HEK293 (cell line): ENCODE measurements at regions not wholly inside any gene's neighbourhood (a gene's known extent, or its start where the extent isn't known, plus 50 kb on each side); places are given as distances from the start of the nearest gene placed in this dataset.

Source experiments
- CTCF ChIA-PET: fragments of 350-600 bp; formaldehyde crosslinking; extraction: SDS; loops from one replicate; lab custom pipeline; 2021; ENCODE audit warnings: antibody characterized with exemption; lab: Yijun Ruan, JAX
- POLR2A ChIA-PET: fragments of 300-600 bp; formaldehyde crosslinking; extraction: SDS; loops from one replicate; lab custom pipeline; 2020; ENCODE audit warnings: antibody characterized with exemption, inconsistent platforms; lab: Yijun Ruan, JAX
- H3K27ac ChIP-seq: fragments of 200-500 bp; sonication (Bioruptor generic); 2 replicates; pipeline ENCODE4 v1.5.1; 2014; ENCODE audit warnings: low read depth, low read length, control low read depth, inconsistent platforms; ENCODE audit errors: extremely low read depth
- H3K36me3 ChIP-seq, 2 experiments: fragments of 200-500 bp in 1 of 2; sonication (Bioruptor generic) in 1 of 2; 1 replicate in 1 of 2; 2 replicates in 1 of 2; pipeline ENCODE4 v1.5.1; 2014 to 2017; ENCODE audit warnings: inconsistent platforms in 2 of 2, low read length in 2 of 2; ENCODE audit not compliant: control insufficient read depth in 2 of 2, insufficient read depth in 1 of 2
- H3K4me1 ChIP-seq: fragments of 200-500 bp; sonication (Bioruptor generic); 2 replicates; pipeline ENCODE4 v1.5.1; 2014; ENCODE audit warnings: mild to moderate bottlenecking, low read length, inconsistent platforms; ENCODE audit not compliant: control insufficient read depth, insufficient read depth
- H3K4me3 ChIP-seq: 2 replicates; pipeline ENCODE4 v1.5.1; 2011; ENCODE audit warnings: low read depth, mild to moderate bottlenecking, control low read depth, low read length, moderate library complexity
- H3K9me3 ChIP-seq: fragments of 200-500 bp; sonication (Bioruptor generic); 2 replicates; pipeline ENCODE4 v1.5.1; 2014; ENCODE audit warnings: low read depth, low read length, inconsistent platforms; ENCODE audit not compliant: control insufficient read depth, insufficient read depth
- BCL11A ChIP-seq: fragments of 450-650 bp; formaldehyde crosslinking; IDR thresholded peaks from 2 replicates; pipeline ENCODE4 v1.5.1; 2016; ENCODE audit warnings: low read depth, missing biosample characterization, missing genetic modification characterization
- EGR2 ChIP-seq: fragments of 450-650 bp; formaldehyde crosslinking; IDR thresholded peaks from 2 replicates; pipeline ENCODE4 v1.5.1; 2016; ENCODE audit warnings: low read depth, missing biosample characterization, missing genetic modification characterization
- KLF8 ChIP-seq: fragments of 450-650 bp; formaldehyde crosslinking; IDR thresholded peaks from 2 replicates; pipeline ENCODE4 v1.5.1; 2016; ENCODE audit warnings: missing biosample characterization, missing genetic modification characterization
- KLF9 ChIP-seq: fragments of 450-650 bp; formaldehyde crosslinking; IDR thresholded peaks from 2 replicates; pipeline ENCODE4 v1.5.1; 2016; ENCODE audit warnings: missing biosample characterization, missing genetic modification characterization, low read depth
- OSR2 ChIP-seq: fragments of 450-650 bp; formaldehyde crosslinking; IDR thresholded peaks from 2 replicates; pipeline ENCODE4 v1.5.1; 2016; ENCODE audit warnings: missing biosample characterization, missing genetic modification characterization
- PATZ1 ChIP-seq: fragments of 450-650 bp; formaldehyde crosslinking; IDR thresholded peaks from 2 replicates; pipeline ENCODE4 v1.5.1; 2016; ENCODE audit warnings: missing biosample characterization, missing genetic modification characterization
- PRDM1 ChIP-seq: fragments of 450-650 bp; formaldehyde crosslinking; IDR thresholded peaks from 2 replicates; pipeline ENCODE4; 2016; ENCODE audit warnings: missing biosample characterization, missing genetic modification characterization
- SALL2 ChIP-seq: fragments of 450-650 bp; formaldehyde crosslinking; IDR thresholded peaks from 2 replicates; pipeline ENCODE4 v1.5.0; 2017; ENCODE audit warnings: missing biosample characterization, mild to moderate bottlenecking, missing genetic modification characterization, borderline replicate concordance
- ZBTB49 ChIP-seq: fragments of 450-650 bp; formaldehyde crosslinking; IDR thresholded peaks from 2 replicates; pipeline ENCODE4 v1.5.1; 2016; ENCODE audit warnings: missing biosample characterization, missing genetic modification characterization, low read depth
- ZIC2 ChIP-seq: fragments of 450-650 bp; formaldehyde crosslinking; IDR thresholded peaks from 2 replicates; pipeline ENCODE4 v1.5.1; 2016; ENCODE audit warnings: missing biosample characterization, missing genetic modification characterization
- ZNF169 ChIP-seq: fragments of 450-650 bp; formaldehyde crosslinking; IDR thresholded peaks from 2 replicates; pipeline ENCODE4 v1.5.1; 2016; ENCODE audit warnings: missing biosample characterization, missing genetic modification characterization
- ZNF2 ChIP-seq: fragments of 450-650 bp; formaldehyde crosslinking; IDR thresholded peaks from 2 replicates; pipeline ENCODE4 v1.5.1; 2016; ENCODE audit warnings: missing biosample characterization, missing genetic modification characterization
- ZNF24 ChIP-seq: fragments of 450-650 bp; formaldehyde crosslinking; IDR thresholded peaks from 2 replicates; pipeline ENCODE4 v1.5.1; 2016; ENCODE audit warnings: missing biosample characterization, missing genetic modification characterization
- ZNF26 ChIP-seq: fragments of 450-650 bp; formaldehyde crosslinking; IDR thresholded peaks from 2 replicates; pipeline ENCODE4 v1.5.1; 2016; ENCODE audit warnings: missing biosample characterization, missing genetic modification characterization
- ZNF302 ChIP-seq: fragments of 450-650 bp; formaldehyde crosslinking; IDR thresholded peaks from 2 replicates; pipeline ENCODE4 v1.5.1; 2016; ENCODE audit warnings: missing biosample characterization, missing genetic modification characterization, low read depth
- ZNF518A ChIP-seq: fragments of 450-650 bp; formaldehyde crosslinking; conservative IDR thresholded peaks from 2 replicates; pipeline ENCODE4 v1.5.1; 2016; ENCODE audit warnings: low read depth, missing biosample characterization, missing genetic modification characterization
- ZNF561 ChIP-seq: fragments of 450-650 bp; IDR thresholded peaks from 2 replicates; pipeline ENCODE4 v1.5.1; 2018; ENCODE audit warnings: missing biosample characterization, missing genetic modification characterization, borderline replicate concordance
- ZNF610 ChIP-seq: fragments of 450-650 bp; formaldehyde crosslinking; IDR thresholded peaks from 2 replicates; pipeline ENCODE4 v1.5.1; 2016; ENCODE audit warnings: missing biosample characterization, missing genetic modification characterization, borderline replicate concordance
- ZNF664 ChIP-seq: fragments of 450-650 bp; formaldehyde crosslinking; IDR thresholded peaks from 2 replicates; pipeline ENCODE4 v1.5.1; 2016; ENCODE audit warnings: missing biosample characterization, missing genetic modification characterization
- ZNF785 ChIP-seq: fragments of 450-650 bp; formaldehyde crosslinking; IDR thresholded peaks from 2 replicates; pipeline ENCODE4 v1.5.1; 2016; ENCODE audit warnings: missing biosample characterization, missing genetic modification characterization
- ZNF843 ChIP-seq: fragments of 450-650 bp; formaldehyde crosslinking; IDR thresholded peaks from 2 replicates; pipeline ENCODE4 v1.5.1; 2016; ENCODE audit warnings: missing biosample characterization, missing genetic modification characterization
- TF ChIP-seq, protein P1 (sequence below): fragments of 450-650 bp; formaldehyde crosslinking; IDR thresholded peaks from 2 replicates; pipeline ENCODE4 v1.5.1; 2016; ENCODE audit warnings: missing biosample characterization, missing genetic modification characterization

DNA sequence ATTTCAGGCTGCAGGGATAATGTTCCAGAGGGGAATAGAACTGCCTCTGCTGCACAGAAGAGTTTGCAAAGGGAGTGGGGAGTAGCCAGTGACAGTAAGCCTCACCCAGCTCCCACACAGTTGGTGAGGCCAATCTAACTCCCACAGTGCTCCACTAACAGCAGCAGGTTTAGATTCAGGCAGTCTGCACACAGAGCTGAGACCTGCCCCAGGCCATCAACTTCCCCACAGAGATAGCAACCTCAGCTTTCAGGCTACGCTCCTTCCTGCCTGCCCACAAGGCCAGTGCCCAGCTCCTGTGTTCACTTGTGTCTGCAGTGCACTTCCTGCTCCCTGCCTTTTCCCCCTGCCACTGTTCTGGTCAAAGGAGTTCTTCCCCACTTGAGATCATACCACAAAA, 107.5 kb downstream of the TBC1D30 start (continued):
- TF ChIP-seq ZNF518A (tag by site-specific recombination) (no peak), ZIC2 (tag by site-specific recombination) (peak; percentile 30; the same call in 1 of the 2 replicates), EGR2 (tag by site-specific recombination) (peak; percentile 36; the same call in 1 of the 2 replicates), ZNF302 (tag by site-specific recombination) (no peak)

DNA sequence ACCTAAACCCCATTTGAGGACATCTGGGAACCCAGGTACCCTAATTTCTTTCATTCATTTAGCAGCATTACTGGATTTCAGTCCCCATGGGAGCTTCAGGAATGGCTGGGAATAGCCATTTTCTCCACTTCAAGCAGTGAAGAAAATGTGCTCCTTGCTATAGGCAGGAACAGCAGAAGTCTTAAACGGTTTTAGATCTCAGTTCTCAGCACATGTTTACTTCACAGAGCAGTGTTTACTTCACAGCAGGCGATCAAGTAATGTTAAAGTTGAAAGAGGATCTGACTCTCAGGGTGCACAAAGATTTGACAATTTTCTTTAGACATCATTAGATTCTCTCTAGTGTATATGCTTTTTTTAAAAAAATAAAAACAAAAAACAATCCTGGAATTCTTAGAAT, 109.3 kb downstream of the TBC1D30 start:
- POLR2A ChIA-PET: no interaction called here

GRCh38 chr12:64937452-64937851, 113.0 kb downstream of the TBC1D30 start:
- no peak overlapping the region for H3K4me3 ChIP-seq
- no peak overlapping the region for H3K27ac ChIP-seq
- H3K4me1 ChIP-seq: no peaks in the 10 kb centered on the region
- no peaks in the 10 kb centered on the region for H3K36me3 ChIP-seq
- no peaks in the 10 kb centered on the region for H3K9me3 ChIP-seq
- ChIA-PET POLR2A (no interaction called here), CTCF (interaction anchor here (0.6 to 0.9 kb wide), 2 partner anchors 19 to 142 kb away, joined by 3 to 5 read pairs; no protein-coding TSS in a partner anchor)
- TF ChIP-seq ZNF664 (tag by site-specific recombination) (no peak), SALL2 (tag by site-specific recombination) (no peak), ZNF561 (tag by site-specific recombination) (no peak), ZBTB49 (no peak), ZNF169 (tag by site-specific recombination) (no peak), KLF8 (no peak), ZNF785 (tag by site-specific recombination) (no peak), ZNF843 (tag by site-specific recombination) (no peak), BCL11A (tag by site-specific recombination) (no peak), OSR2 (tag by site-specific recombination) (no peak), KLF9 (tag by site-specific recombination) (no peak), PATZ1 (no peak), ZNF26 (no peak), ZNF610 (tag by site-specific recombination) (no peak)

More for the DNA sequence above, 109.3 kb downstream of the TBC1D30 start:
- Histone ChIP-seq H3K9me3 (no peaks in the 10 kb centered on the region), H3K27ac (no peak overlapping the region), H3K4me1 (no peaks in the 10 kb centered on the region), H3K36me3 (no peaks in the 10 kb centered on the region), H3K4me3 (no peak overlapping the region)
- CTCF ChIA-PET: no interaction called here
- no peak for TF ChIP-seq ZNF2 (tag by site-specific recombination)
- TF ChIP-seq, protein P1, sequence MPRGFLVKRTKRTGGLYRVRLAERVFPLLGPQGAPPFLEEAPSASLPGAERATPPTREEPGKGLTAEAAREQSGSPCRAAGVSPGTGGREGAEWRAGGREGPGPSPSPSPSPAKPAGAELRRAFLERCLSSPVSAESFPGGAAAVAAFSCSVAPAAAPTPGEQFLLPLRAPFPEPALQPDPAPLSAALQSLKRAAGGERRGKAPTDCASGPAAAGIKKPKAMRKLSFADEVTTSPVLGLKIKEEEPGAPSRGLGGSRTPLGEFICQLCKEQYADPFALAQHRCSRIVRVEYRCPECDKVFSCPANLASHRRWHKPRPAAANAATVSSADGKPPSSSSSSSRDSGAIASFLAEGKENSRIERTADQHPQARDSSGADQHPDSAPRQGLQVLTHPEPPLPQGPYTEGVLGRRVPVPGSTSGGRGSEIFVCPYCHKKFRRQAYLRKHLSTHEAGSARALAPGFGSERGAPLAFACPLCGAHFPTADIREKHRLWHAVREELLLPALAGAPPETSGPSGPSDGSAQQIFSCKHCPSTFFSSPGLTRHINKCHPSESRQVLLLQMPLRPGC (tag by site-specific recombination): no peak
- TF ChIP-seq ZNF24: no peak
- no peak for TF ChIP-seq PRDM1 (tag by site-specific recombination)
